Mucosa of descending colon (tissue), 3 donors: ENCODE measurements at regions not wholly inside any gene's neighbourhood (a gene's known extent, or its start where the extent isn't known, plus 50 kb on each side); places are given as distances from the start of the nearest gene placed in this dataset.

Source experiments
- ATAC-seq: fragments of 200-7000 bp; cut with Tn5 transposase; one replicate; pipeline ENCODE4 v1.9.1; 2020; ENCODE audit warnings: mild to moderate bottlenecking, moderate library complexity
- DNase-seq, 3 donors: peaks; one replicate each; pipeline ENCODE4 v3.0.0-alpha.2; 2020
- H3K36me3 ChIP-seq: fragments of 200-600 bp; one replicate; pipeline ENCODE4 v1.8.0; 2021; ENCODE audit warnings: low read depth, mild to moderate bottlenecking
- H3K4me1 ChIP-seq: fragments of 200-600 bp; one replicate; pipeline ENCODE4 v1.8.0; 2021; ENCODE audit warnings: low read depth, mild to moderate bottlenecking
- H3K4me3 ChIP-seq: fragments of 200-600 bp; one replicate; pipeline ENCODE4 v1.8.0; 2021; ENCODE audit warnings: mild to moderate bottlenecking
- H3K9me3 ChIP-seq: fragments of 200-600 bp; one replicate; pipeline ENCODE4 v1.8.0; 2021; ENCODE audit warnings: mild to moderate bottlenecking
- intact Hi-C, 2 donors: fragments of 100-400 bp; cut with DNase I in 1 of 2; cut with micrococcal nuclease in 1 of 2; formaldehyde crosslinking; loops; one replicate each; pipeline versions ENCODE4 v1.11.0 to v1.11.1; 2022; cut with DNase I, micrococcal nuclease
- TF ChIP-seq, protein P1 (sequence below): fragments of 200-600 bp; IDR thresholded peaks from one replicate; pipeline ENCODE4 v1.8.0; 2022; ENCODE audit warnings: antibody characterized with exemption, mild to moderate bottlenecking
- donor health status: DM: no; HTN: no; CAD: no; lungs with moderate emphysema.
- donor health status: DM: no; HTN: no; CAD: no.
- donor health status: DM: no; HTN: yes; CAD: no.

DNA sequence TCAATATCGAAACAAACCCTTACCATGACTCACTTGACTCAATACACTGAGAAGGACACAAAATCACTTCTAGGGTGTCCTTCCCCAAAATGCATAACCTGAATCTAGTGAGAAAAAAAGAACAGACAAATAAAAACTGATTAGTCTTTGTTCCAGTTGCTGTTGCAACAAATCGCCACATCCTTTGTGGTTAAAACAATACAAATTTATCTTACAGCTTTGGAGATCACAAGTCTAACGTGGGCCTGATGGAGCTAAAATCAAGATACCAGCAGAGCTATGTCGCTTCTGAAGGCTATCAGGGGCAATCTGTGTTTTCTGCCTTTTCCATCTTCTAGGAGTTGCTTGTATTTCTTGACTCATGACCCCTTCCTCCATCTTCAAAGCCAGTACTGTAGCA, 541.7 kb downstream of the KCNJ3 start:
- Histone ChIP-seq H3K4me1 (no peaks in the 10 kb centered on the region), H3K36me3 (no peaks in the 10 kb centered on the region), H3K4me3 (no peak overlapping the region), H3K9me3 (no peaks in the 10 kb centered on the region)
- TF ChIP-seq, protein P1, sequence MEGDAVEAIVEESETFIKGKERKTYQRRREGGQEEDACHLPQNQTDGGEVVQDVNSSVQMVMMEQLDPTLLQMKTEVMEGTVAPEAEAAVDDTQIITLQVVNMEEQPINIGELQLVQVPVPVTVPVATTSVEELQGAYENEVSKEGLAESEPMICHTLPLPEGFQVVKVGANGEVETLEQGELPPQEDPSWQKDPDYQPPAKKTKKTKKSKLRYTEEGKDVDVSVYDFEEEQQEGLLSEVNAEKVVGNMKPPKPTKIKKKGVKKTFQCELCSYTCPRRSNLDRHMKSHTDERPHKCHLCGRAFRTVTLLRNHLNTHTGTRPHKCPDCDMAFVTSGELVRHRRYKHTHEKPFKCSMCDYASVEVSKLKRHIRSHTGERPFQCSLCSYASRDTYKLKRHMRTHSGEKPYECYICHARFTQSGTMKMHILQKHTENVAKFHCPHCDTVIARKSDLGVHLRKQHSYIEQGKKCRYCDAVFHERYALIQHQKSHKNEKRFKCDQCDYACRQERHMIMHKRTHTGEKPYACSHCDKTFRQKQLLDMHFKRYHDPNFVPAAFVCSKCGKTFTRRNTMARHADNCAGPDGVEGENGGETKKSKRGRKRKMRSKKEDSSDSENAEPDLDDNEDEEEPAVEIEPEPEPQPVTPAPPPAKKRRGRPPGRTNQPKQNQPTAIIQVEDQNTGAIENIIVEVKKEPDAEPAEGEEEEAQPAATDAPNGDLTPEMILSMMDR = no peak
- ATAC-seq (no peak), DNase-seq (no peak)
- intact Hi-C loops = no loop called here

DNA sequence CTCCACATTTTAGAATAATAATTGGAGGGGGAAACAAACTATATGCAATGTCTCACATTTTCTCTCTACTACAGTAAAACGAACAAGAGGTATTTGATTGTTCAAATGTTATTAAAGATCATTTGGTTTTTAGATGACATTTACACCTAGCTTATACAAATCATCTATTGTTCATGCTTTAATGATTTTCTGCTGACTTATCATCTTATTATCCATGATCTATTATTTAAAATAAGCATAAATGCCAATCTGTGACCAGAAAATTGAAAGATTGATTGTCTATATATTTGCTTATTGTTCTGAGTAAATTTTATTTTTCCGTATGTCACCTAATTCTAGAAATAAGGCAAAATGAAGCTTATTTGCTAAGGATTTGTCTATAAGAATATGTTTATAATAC, 537.2 kb downstream of the KCNJ3 start:
- Histone ChIP-seq H3K36me3 (no peaks in the 10 kb centered on the region), H3K9me3 (no peaks in the 10 kb centered on the region), H3K4me3 (no peak overlapping the region), H3K4me1 (no peaks in the 10 kb centered on the region)
- intact Hi-C loops = no loop called here
- no peak for ATAC-seq
- DNase-seq = no peak
- TF ChIP-seq, protein P1 = no peak

DNA sequence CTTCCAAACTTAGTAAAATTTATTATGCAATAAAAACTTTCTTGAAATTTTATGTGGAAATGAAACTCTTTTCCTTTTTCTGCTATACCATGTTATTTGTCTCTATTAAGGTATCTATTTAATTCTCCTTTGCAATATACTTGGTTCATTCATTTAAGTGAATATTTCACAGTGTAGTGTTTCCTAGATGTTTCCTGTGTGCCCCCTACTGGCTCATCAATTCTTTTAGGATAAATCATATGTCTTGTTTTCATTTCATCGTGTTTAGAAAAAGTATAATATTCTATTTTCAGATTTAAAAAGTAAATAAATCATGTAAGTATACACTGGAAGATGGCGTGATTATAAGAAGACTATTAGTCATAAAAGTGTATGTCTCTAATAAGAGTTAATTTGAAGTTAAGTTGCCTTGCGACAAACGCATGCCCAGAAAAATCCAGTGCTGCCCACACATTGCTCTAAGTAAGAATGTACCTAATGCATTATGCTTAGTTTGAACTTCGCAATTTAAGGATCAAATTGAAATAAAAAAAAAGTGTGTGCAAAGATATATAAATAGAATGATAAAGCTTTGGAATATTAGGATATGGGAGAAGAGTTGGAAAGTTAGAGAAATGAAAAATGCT, 525.4 kb downstream of the KCNJ3 start:
- TF ChIP-seq, protein P1 = no peak
- no peaks in the 10 kb centered on the region for H3K9me3 ChIP-seq
- intact Hi-C loops = no loop called here
- no peaks in the 10 kb centered on the region for H3K4me1 ChIP-seq
- no peak overlapping the region for H3K4me3 ChIP-seq
- ATAC-seq = no peak
- peak in 1 of 3 donors; percentile 27 for DNase-seq
- no peaks in the 10 kb centered on the region for H3K36me3 ChIP-seq

DNA sequence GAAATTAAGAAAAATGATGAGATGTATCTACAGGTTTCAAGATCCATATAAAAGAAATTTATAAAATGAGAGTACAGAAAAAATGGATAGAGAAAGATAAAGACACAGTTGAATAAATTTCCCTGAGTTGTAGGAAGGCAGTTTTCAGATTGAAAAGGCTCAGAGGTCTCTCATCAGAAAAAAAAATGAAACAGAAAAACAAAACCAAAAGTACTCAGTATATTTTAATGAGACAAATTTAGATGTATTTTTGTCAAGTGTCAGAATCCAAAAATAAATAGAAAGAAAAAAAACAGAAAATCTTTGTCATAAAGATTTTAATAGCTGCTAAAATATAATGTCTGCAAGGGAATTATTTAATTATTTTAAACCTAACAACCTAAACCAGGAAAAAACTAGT, 520.5 kb downstream of the KCNJ3 start:
- intact Hi-C loops = no loop called here
- TF ChIP-seq, protein P1 = no peak
- no peaks in the 10 kb centered on the region for H3K4me1 ChIP-seq
- no peaks in the 10 kb centered on the region for H3K9me3 ChIP-seq
- H3K36me3 ChIP-seq = no peaks in the 10 kb centered on the region
- no peak for DNase-seq
- no peak for ATAC-seq
- H3K4me3 ChIP-seq = no peak overlapping the region

DNA sequence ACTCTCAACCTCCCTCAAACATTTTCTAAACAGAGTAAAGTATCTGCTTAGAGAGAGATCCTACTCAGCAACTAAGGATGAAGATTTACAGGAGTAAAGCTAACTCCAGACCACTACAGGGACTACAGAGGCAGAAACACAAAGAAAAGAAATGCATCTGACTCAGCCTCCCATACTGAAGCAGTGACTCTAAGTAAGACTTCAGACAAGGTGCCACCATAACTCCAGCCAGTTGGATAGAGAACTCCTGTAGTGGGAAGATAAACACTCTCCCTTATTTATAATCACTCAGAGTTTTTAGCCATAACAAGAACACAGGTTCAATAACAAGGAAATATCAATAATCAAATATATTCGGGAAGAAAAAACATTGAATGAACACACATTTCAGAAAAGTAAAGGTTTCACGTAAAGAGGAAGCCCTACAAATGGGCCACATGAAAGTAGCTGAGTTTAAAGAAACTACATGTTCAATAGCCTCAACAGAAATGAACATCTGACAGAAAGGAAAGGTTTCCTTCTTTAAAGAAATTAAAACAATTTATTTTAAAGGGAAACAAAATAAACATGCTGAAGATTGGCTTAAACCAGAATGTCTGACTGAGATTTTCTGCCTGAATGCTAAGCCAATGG, 519.9 kb downstream of the KCNJ3 start:
- DNase-seq = no peak
- intact Hi-C loops = no loop called here

More for the DNA sequence above, 519.9 kb downstream of the KCNJ3 start:
- no peaks in the 10 kb centered on the region for H3K9me3 ChIP-seq
- no peaks in the 10 kb centered on the region for H3K4me1 ChIP-seq
- no peak for ATAC-seq
- H3K36me3 ChIP-seq = no peaks in the 10 kb centered on the region
- TF ChIP-seq, protein P1 = no peak
- no peak overlapping the region for H3K4me3 ChIP-seq
